ENCODE measurements at regions not wholly inside any gene's neighbourhood (a gene's known extent, or its start where the extent isn't known, plus 50 kb on each side); places are given as distances from the start of the nearest gene placed in this dataset.

DNA sequence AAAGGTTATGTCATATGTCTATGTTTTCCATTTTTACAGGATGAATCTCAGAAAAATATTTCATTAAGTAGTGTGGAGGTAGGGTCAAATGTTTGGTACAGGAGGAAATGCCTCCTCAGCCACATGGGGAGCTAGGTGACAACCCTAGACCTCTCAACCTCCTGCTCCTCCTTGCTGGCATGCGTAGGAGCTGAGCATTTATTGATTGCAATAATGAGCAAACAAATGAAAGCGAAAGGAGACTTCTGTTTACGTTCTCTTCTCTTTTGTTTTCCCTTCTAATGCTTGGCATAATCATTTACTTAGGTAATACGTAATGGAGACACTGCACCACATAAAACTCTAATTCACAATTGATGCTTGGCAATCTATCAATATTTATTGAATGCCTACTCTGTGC lies 95.1 kb upstream of the CCBE1 start:
- TF ChIP-seq, protein P1, sequence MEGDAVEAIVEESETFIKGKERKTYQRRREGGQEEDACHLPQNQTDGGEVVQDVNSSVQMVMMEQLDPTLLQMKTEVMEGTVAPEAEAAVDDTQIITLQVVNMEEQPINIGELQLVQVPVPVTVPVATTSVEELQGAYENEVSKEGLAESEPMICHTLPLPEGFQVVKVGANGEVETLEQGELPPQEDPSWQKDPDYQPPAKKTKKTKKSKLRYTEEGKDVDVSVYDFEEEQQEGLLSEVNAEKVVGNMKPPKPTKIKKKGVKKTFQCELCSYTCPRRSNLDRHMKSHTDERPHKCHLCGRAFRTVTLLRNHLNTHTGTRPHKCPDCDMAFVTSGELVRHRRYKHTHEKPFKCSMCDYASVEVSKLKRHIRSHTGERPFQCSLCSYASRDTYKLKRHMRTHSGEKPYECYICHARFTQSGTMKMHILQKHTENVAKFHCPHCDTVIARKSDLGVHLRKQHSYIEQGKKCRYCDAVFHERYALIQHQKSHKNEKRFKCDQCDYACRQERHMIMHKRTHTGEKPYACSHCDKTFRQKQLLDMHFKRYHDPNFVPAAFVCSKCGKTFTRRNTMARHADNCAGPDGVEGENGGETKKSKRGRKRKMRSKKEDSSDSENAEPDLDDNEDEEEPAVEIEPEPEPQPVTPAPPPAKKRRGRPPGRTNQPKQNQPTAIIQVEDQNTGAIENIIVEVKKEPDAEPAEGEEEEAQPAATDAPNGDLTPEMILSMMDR (IDR thresholded peaks at IDR 0.05): no peak
- TF ChIP-seq EP300 (IDR thresholded peaks at IDR 0.05) (no peak), POLR2AphosphoS5 (IDR thresholded peaks at IDR 0.05) (no peak), POLR2A (IDR thresholded peaks at IDR 0.05) (no peak)
